Esophagus muscularis mucosa (tissue), 4 donors: ENCODE measurements at regions not wholly inside any gene's neighbourhood (a gene's known extent, or its start where the extent isn't known, plus 50 kb on each side); places are given as distances from the start of the nearest gene placed in this dataset.

Source experiments
- DNase-seq: peaks from one replicate; pipeline ENCODE4 v3.0.0-alpha.2; 2017; ENCODE audit errors: extremely low spot score
- H3K27ac ChIP-seq, 4 donors: fragments of 200-600 bp; sonication (generic); replicated peaks in 1 of 4; 1 replicate in 3 of 4; 2 replicates in 1 of 4; pipeline ENCODE4 v1.5.1; 2016 to 2019; ENCODE audit warnings: mild to moderate bottlenecking in 1 of 4
- H3K27me3 ChIP-seq, 4 donors: fragments of 200-600 bp; sonication (generic); one replicate each; pipeline versions ENCODE4 v1.5.1 to v1.6.0; 2016 to 2019
- H3K36me3 ChIP-seq, 4 donors: fragments of 200-600 bp; sonication (generic); one replicate each; pipeline ENCODE4 v1.5.1; 2016 to 2019
- H3K4me1 ChIP-seq, 4 donors: fragments of 200-600 bp; sonication (generic); one replicate each; pipeline ENCODE4 v1.5.1; 2016 to 2019
- H3K4me3 ChIP-seq, 4 donors: fragments of 200-600 bp; sonication (generic); 1 replicate in 2 of 4; 2 replicates in 2 of 4; pipeline ENCODE4 v1.5.1; 2016 to 2019; ENCODE audit warnings: mild to moderate bottlenecking in 4 of 4, moderate library complexity in 1 of 4
- H3K9me3 ChIP-seq, 4 donors: fragments of 200-600 bp; sonication (generic); 1 replicate in 3 of 4; 2 replicates in 1 of 4; pipeline ENCODE4 v1.5.1; 2016 to 2019
- EP300 ChIP-seq: sonication (generic); formaldehyde crosslinking; IDR thresholded peaks from one replicate; pipeline ENCODE4 v1.6.1; 2017; ENCODE audit warnings: antibody characterized with exemption
- POLR2A ChIP-seq: fragments of 450-650 bp; IDR thresholded peaks from one replicate; pipeline ENCODE4 v1.6.1; 2017; ENCODE audit warnings: antibody characterized with exemption, moderate library complexity, mild to moderate bottlenecking, low read depth
- POLR2AphosphoS5 ChIP-seq, 2 donors: sonication (generic); formaldehyde crosslinking; IDR thresholded peaks; one replicate each; pipeline ENCODE4 v1.6.1; 2017; ENCODE audit warnings: antibody characterized with exemption in 2 of 2
- WGBS: methylation state at CpG from one replicate; pipeline ENCODE4 v1.1.5; 2018; 5-methylcytosine and 5-hydroxymethylcytosine counted together
- intact Hi-C: fragments of 100-400 bp; cut with DNase I; formaldehyde crosslinking; loops from one replicate; pipeline ENCODE4 v1.15.1; 2023
- TF ChIP-seq, protein P1 (sequence below), 3 experiments: fragments of 200-600 bp in 2 of 3; fragments of 450-650 bp in 1 of 3; sonication (generic) in 2 of 3; IDR thresholded peaks; one replicate each; pipeline ENCODE4 v1.5.1; 2017 to 2019; ENCODE audit warnings: antibody characterized with exemption in 3 of 3, mild to moderate bottlenecking in 2 of 3, moderate library complexity in 1 of 3

DNA sequence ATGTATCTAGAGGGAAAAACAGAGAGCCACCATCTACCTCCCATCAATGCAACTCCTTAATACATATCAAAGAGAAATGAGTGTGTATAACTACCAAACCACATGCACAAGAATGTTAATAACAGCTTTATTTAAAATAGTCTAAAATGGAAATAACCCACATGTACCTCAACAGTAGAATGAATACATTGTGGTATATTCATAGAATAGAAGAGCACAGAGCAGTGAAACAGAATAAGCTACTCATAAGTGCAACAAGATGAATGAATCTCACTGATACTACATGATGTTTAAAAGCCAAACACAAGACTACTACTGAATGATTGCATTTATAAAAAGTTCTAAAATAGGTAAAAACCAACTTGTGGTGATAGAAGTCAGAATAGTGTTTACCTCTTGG, 232.5 kb downstream of the BTG1 start:
- intact Hi-C loops: no loop called here
- Histone ChIP-seq H3K4me1 (no peaks in the 10 kb centered on the region), H3K36me3 (no peaks in the 10 kb centered on the region), H3K27me3 (no peaks in the 10 kb centered on the region), H3K27ac (no peak overlapping the region), H3K4me3 (no peak overlapping the region), H3K9me3 (no peaks in the 10 kb centered on the region)
- TF ChIP-seq, protein P1, sequence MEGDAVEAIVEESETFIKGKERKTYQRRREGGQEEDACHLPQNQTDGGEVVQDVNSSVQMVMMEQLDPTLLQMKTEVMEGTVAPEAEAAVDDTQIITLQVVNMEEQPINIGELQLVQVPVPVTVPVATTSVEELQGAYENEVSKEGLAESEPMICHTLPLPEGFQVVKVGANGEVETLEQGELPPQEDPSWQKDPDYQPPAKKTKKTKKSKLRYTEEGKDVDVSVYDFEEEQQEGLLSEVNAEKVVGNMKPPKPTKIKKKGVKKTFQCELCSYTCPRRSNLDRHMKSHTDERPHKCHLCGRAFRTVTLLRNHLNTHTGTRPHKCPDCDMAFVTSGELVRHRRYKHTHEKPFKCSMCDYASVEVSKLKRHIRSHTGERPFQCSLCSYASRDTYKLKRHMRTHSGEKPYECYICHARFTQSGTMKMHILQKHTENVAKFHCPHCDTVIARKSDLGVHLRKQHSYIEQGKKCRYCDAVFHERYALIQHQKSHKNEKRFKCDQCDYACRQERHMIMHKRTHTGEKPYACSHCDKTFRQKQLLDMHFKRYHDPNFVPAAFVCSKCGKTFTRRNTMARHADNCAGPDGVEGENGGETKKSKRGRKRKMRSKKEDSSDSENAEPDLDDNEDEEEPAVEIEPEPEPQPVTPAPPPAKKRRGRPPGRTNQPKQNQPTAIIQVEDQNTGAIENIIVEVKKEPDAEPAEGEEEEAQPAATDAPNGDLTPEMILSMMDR (IDR thresholded peaks at IDR 0.05): no peak
- TF ChIP-seq EP300 (no peak), POLR2A (no peak), POLR2AphosphoS5 (IDR thresholded peaks at IDR 0.05) (no peak)
- DNase-seq: no peak

DNA sequence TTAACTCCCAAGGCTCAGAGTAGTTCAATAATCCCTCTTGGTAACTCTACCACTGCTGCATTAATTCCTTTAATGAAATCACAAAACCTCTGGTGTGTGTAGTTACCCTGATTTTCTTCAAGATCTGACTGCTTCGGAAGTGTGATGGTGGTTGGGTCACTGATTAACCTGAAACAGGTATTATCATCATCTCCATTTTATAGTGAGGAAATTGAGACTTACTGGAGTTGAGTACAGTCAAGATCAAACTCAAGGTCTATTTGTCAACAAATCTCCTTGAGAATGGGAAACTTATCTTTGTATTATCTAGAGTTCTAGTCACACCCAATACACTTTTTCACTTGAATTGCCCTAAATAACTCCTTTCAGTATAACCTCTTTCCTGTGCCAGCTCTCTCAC, 233.5 kb downstream of the BTG1 start:
- 100% methylated on average over 1 of the region's 1 CpG for WGBS
- Histone ChIP-seq H3K4me3 (no peak overlapping the region), H3K9me3 (no peaks in the 10 kb centered on the region), H3K27ac (no peak overlapping the region), H3K27me3 (no peaks in the 10 kb centered on the region), H3K4me1 (no peaks in the 10 kb centered on the region), H3K36me3 (no peaks in the 10 kb centered on the region)
- intact Hi-C loops: no loop called here
- no peak for DNase-seq
- no peak for TF ChIP-seq POLR2AphosphoS5 (IDR thresholded peaks at IDR 0.05)
- TF ChIP-seq EP300: no peak
- TF ChIP-seq, protein P1 (IDR thresholded peaks at IDR 0.05): no peak
- TF ChIP-seq POLR2A: no peak

DNA sequence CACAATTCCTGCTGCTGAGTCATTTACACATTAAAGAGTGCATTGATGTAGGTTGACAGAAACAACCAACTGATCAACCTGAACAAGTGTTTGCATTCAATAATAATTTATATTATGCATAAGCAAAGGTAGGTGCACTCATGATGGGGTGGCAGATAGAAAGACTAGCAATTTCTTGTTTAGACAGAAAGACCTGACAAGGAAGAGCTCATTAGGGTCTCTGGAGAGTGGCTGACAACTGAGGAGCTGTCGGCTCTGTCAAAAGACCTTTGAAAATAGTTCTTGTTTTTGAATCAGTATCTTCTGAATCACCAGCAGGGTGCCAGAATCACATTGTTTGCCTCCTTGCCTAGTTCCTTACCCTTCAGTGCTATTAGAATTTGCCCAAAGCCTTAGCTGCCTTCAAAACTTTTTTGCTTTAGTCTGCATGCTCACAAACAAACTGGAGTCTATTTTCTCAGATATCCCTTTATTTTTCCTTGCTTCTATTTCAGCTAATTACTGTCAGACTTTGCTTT, 234.7 kb downstream of the BTG1 start:
- H3K4me1 ChIP-seq: no peaks in the 10 kb centered on the region
- no peaks in the 10 kb centered on the region for H3K27me3 ChIP-seq
- intact Hi-C loops: no loop called here
- no peaks in the 10 kb centered on the region for H3K9me3 ChIP-seq
- DNase-seq: no peak
- WGBS: 78% methylated on average over 1 of the region's 1 CpG
- H3K36me3 ChIP-seq: no peaks in the 10 kb centered on the region
- H3K27ac ChIP-seq: no peak overlapping the region
- no peak overlapping the region for H3K4me3 ChIP-seq
- no peak for TF ChIP-seq POLR2A
- no peak for TF ChIP-seq POLR2AphosphoS5 (IDR thresholded peaks at IDR 0.05)
- no peak for TF ChIP-seq EP300

DNA sequence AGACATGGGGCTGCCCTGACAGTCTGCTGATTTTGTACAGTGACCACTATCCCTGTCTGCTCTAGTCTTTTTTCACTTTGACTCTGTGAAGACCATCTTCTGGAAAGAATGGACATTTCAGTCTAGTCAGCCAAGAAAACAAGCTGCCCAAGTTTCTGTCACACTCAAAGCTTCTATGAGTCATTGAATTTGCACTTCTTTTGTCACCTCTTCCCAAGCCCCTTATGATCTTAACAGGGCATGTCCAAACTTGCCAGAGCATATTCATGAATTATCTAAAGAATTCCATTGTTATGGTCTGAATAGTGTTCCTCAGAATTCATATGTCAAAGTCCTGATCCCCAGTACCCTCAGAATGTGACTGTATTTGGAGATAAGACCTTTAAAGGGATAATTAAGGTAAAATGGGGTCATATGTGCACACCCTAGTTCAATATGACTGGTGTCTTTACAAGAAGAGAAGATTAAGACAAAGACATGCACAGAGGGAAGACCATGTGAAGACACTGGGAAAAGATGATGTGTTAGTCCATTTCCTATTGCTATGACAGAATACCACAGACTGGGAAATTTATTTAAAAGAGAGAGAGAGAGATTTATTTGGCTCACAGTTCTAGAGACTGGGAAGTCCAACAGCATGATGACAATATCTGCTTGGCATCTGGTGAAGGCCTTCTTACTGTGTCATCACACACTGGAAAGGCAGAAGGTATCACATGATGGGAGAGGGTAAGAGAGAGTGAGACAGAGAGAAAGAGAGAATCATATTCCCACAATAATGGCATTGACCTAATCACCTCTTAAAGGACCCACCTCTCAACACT, 242.6 kb downstream of the BTG1 start:
- H3K4me3 ChIP-seq: no peak overlapping the region
- TF ChIP-seq POLR2A (no peak), EP300 (no peak), POLR2AphosphoS5 (IDR thresholded peaks at IDR 0.05) (no peak)
- TF ChIP-seq, protein P1 (IDR thresholded peaks at IDR 0.05): no peak
- DNase-seq: no peak
- no peaks in the 10 kb centered on the region for H3K36me3 ChIP-seq
- H3K27me3 ChIP-seq: no peaks in the 10 kb centered on the region
- peaks cover 0 to 2% (median 0%) of the 10 kb centered on the region in 4 donors for H3K4me1 ChIP-seq
- no peak overlapping the region for H3K27ac ChIP-seq
- intact Hi-C loops: no loop called here
- H3K9me3 ChIP-seq: no peaks in the 10 kb centered on the region

DNA sequence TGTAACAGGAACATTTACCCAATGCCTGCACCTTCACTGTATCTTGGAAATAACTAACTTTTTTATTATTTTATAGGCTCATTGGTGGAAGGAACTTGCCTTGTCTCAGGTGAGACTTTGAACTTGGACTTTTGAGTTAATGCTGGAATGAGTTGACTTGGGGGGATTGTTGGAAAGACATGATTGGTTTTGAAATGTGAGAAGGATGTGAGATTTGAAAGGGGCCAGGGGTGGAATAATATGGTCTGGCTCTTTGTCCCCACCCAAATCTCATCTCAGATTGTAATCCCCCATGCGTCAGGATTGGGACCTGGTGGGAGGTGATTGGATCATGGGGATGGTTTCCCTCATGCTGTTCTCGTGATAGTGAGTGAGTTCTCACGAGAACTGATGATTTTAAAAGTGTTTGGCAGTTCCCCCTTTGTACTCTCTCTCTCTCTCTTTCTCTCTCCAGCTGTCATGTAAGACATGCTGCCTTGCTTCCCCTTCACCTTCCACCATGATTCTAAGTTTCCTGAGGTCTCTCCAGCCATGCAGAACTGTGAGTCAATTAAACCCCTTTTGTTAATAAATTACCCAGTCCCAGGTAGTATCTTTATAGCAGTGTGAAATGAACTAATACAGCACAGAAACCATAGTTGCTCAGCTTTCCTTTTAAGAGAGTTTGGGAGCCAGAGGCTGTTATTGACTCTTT, 244.1 kb downstream of the BTG1 start:
- TF ChIP-seq EP300 (no peak), POLR2A (no peak), POLR2AphosphoS5 (IDR thresholded peaks at IDR 0.05) (no peak)
- TF ChIP-seq, protein P1 (IDR thresholded peaks at IDR 0.05): no peak

More for the DNA sequence above, 244.1 kb downstream of the BTG1 start:
- no peak overlapping the region for H3K27ac ChIP-seq
- DNase-seq: no peak
- H3K27me3 ChIP-seq: no peaks in the 10 kb centered on the region
- no peaks in the 10 kb centered on the region for H3K36me3 ChIP-seq
- intact Hi-C loops: no loop called here
- H3K4me1 ChIP-seq: peaks cover 2 to 7% (median 6%) of the 10 kb centered on the region in 4 donors
- 86% methylated on average over 3 of the region's 3 CpGs for WGBS
- H3K4me3 ChIP-seq: no peak overlapping the region
- H3K9me3 ChIP-seq: no peaks in the 10 kb centered on the region
